GM23248 (cell line): ENCODE measurements at regions not wholly inside any gene's neighbourhood (a gene's known extent, or its start where the extent isn't known, plus 50 kb on each side); places are given as distances from the start of the nearest gene placed in this dataset.
"Not testable (repeated sequence)": the region's sequence is repeated elsewhere in the genome, so short reads cannot be mapped to it uniquely, and the experiment has no call there.

ENCODE experiments used
- DNase-seq: peaks from one replicate; pipeline ENCODE4 v3.0.0-alpha.2; 2015
- H2AFZ ChIP-seq: fragments of 200-600 bp; sonication (generic); 2 replicates; pipeline ENCODE4 v1.6.1; 2016; ENCODE audit warnings: antibody characterized with exemption
- H3F3A ChIP-seq: fragments of 200-600 bp; sonication (generic); 2 replicates; pipeline ENCODE4 v1.6.1; 2016; ENCODE audit warnings: mild to moderate bottlenecking, antibody characterized with exemption, mixed run types; ENCODE audit not compliant: insufficient read depth
- H3K27ac ChIP-seq: fragments of 200-600 bp; sonication (generic); 2 replicates; pipeline ENCODE4 v1.5.1; 2016; ENCODE audit warnings: mild to moderate bottlenecking
- H3K27me3 ChIP-seq: fragments of 200-600 bp; sonication (generic); replicated peaks from 2 replicates; pipeline ENCODE4 v1.6.1; 2016; ENCODE audit warnings: mild to moderate bottlenecking; ENCODE audit not compliant: insufficient read depth
- H3K36me3 ChIP-seq: fragments of 200-600 bp; sonication (generic); 2 replicates; pipeline ENCODE4 v1.6.1; 2016; ENCODE audit warnings: low read depth, mild to moderate bottlenecking
- H3K4me1 ChIP-seq: fragments of 200-600 bp; sonication (generic); 2 replicates; pipeline ENCODE4 v1.6.1; 2016; ENCODE audit warnings: mild to moderate bottlenecking; ENCODE audit not compliant: insufficient read depth
- H3K4me2 ChIP-seq: fragments of 200-600 bp; sonication (generic); one replicate; pipeline ENCODE4 v1.6.1; 2016; ENCODE audit warnings: mild to moderate bottlenecking; ENCODE audit not compliant: unreplicated experiment
- H3K4me3 ChIP-seq: fragments of 200-600 bp; sonication (generic); 2 replicates; pipeline ENCODE4 v1.5.1; 2016; ENCODE audit warnings: mild to moderate bottlenecking
- H3K79me2 ChIP-seq: fragments of 200-600 bp; sonication (generic); 2 replicates; pipeline ENCODE4 v1.6.1; 2016; ENCODE audit warnings: mild to moderate bottlenecking; ENCODE audit not compliant: insufficient read depth
- H3K9ac ChIP-seq: fragments of 200-600 bp; sonication (generic); 2 replicates; pipeline ENCODE4 v1.6.1; 2016; ENCODE audit warnings: mild to moderate bottlenecking
- H3K9me2 ChIP-seq: fragments of 200-600 bp; sonication (generic); 2 replicates; pipeline ENCODE4 v1.6.1; 2016; ENCODE audit warnings: mixed run types, mild to moderate bottlenecking, moderate library complexity; ENCODE audit not compliant: insufficient read depth
- H3K9me3 ChIP-seq: fragments of 200-600 bp; sonication (generic); one replicate; pipeline ENCODE4 v1.6.1; 2017; ENCODE audit warnings: low read depth
- H4K20me1 ChIP-seq: fragments of 200-600 bp; sonication (generic); 2 replicates; pipeline ENCODE4 v1.6.0; 2016; ENCODE audit not compliant: insufficient read depth
- EZH2 ChIP-seq: fragments of 200-600 bp; sonication (generic); IDR thresholded peaks from 2 replicates; pipeline ENCODE4 v1.6.1; 2018; ENCODE audit warnings: antibody characterized with exemption, mild to moderate bottlenecking; ENCODE audit not compliant: insufficient read depth, poor library complexity, severe bottlenecking
- EZH2phosphoT487 ChIP-seq: fragments of 200-600 bp; sonication (generic); IDR thresholded peaks from 2 replicates; pipeline ENCODE4 v1.6.1; 2018; ENCODE audit warnings: antibody characterized with exemption, moderate library complexity, mild to moderate bottlenecking, low read depth; ENCODE audit not compliant: insufficient read depth
- WGBS, 2 experiments: methylation state at CpG; one replicate each; pipeline ENCODE4 v1.1.6; 2015 to 2017; ENCODE audit warnings: low lambda C conversion rate in 2 of 2, low coverage in 1 of 2; ENCODE audit errors: missing lambda C conversion rate in 2 of 2; 5-methylcytosine and 5-hydroxymethylcytosine counted together
- in situ Hi-C: fragments of 300-500 bp; cut with MboI; formaldehyde crosslinking; loops from 2 replicates; pipeline ENCODE4 v1.15.0; 2020

GRCh38 chr6:74577619-74578018 is 628.2 kb downstream of the COL12A1 start:
- Histone ChIP-seq H4K20me1 (no peaks in the 10 kb centered on the region), H3K27me3 (no peaks in the 10 kb centered on the region), H3K9me2 (no peaks in the 10 kb centered on the region), H3K79me2 (no peaks in the 10 kb centered on the region), H3K4me1 (peaks cover 27% of the 10 kb centered on the region), H3K27ac (peak overlapping the region; percentile 77), H3K36me3 (no peaks in the 10 kb centered on the region), H3K4me2 (peak overlapping the region; percentile 33), H3K4me3 (no peak overlapping the region), H3F3A (peaks cover 36% of the 10 kb centered on the region), H2AFZ (peak overlapping the region; percentile 9), H3K9ac (no peak overlapping the region), H3K9me3 (no peaks in the 10 kb centered on the region)
- DNase-seq, result no peak
- in situ Hi-C loops, result no loop called here
- TF ChIP-seq EZH2 (no peak), EZH2phosphoT487 (no peak)

GRCh38 chr6:74574794-74575193 is 631.1 kb downstream of the COL12A1 start:
- Histone ChIP-seq H3K4me2 (no peak overlapping the region), H3K9me2 (no peaks in the 10 kb centered on the region), H3F3A (peaks cover 32% of the 10 kb centered on the region), H3K4me3 (no peak overlapping the region), H3K27ac (no peak overlapping the region), H3K4me1 (peaks cover 27% of the 10 kb centered on the region), H3K9me3 (no peaks in the 10 kb centered on the region), H3K9ac (no peak overlapping the region), H2AFZ (peak overlapping the region; percentile 21; the same call in 1 of the 2 replicates), H3K27me3 (no peaks in the 10 kb centered on the region), H4K20me1 (no peaks in the 10 kb centered on the region), H3K79me2 (no peaks in the 10 kb centered on the region), H3K36me3 (no peaks in the 10 kb centered on the region)
- TF ChIP-seq EZH2phosphoT487, result no peak
- TF ChIP-seq EZH2, result no peak
- peak; percentile 60 for DNase-seq
- 29 to 30% methylated on average over 5 of the region's 5 CpGs for WGBS, 2 experiments
- in situ Hi-C loops, result no loop called here

GRCh38 chr6:74573613-74574012 is 632.2 kb downstream of the COL12A1 start:
- H3F3A ChIP-seq, result peaks cover 20% of the 10 kb centered on the region
- no peaks in the 10 kb centered on the region for H4K20me1 ChIP-seq
- no peaks in the 10 kb centered on the region for H3K36me3 ChIP-seq
- TF ChIP-seq EZH2, result no peak
- TF ChIP-seq EZH2phosphoT487, result no peak
- H3K9me3 ChIP-seq, result no peaks in the 10 kb centered on the region
- H3K4me1 ChIP-seq, result peaks cover 17% of the 10 kb centered on the region
- WGBS, 2 experiments, result 83 to 89% methylated on average over 6 of the region's 6 CpGs
- DNase-seq, result no peak
- H3K4me2 ChIP-seq, result no peak overlapping the region
- H3K27me3 ChIP-seq, result no peaks in the 10 kb centered on the region
- H3K79me2 ChIP-seq, result no peaks in the 10 kb centered on the region
- H3K27ac ChIP-seq, result no peak overlapping the region
- in situ Hi-C loops, result no loop called here
- H3K4me3 ChIP-seq, result no peak overlapping the region
- 0 out of 2 replicates have a peak overlapping the region, but pooled peaks have one; percentile 1 for H2AFZ ChIP-seq
- H3K9me2 ChIP-seq, result no peaks in the 10 kb centered on the region
- no peak overlapping the region for H3K9ac ChIP-seq

GRCh38 chr6:74570044-74570443 is 635.8 kb downstream of the COL12A1 start:
- Histone ChIP-seq H3K9me2 (no peaks in the 10 kb centered on the region), H4K20me1 (no peaks in the 10 kb centered on the region), H2AFZ (no peak overlapping the region), H3K4me3 (no peak overlapping the region), H3K79me2 (no peaks in the 10 kb centered on the region), H3K4me1 (no peaks in the 10 kb centered on the region), H3K9ac (no peak overlapping the region), H3K9me3 (no peaks in the 10 kb centered on the region), H3K36me3 (no peaks in the 10 kb centered on the region), H3K4me2 (no peak overlapping the region), H3K27me3 (no peaks in the 10 kb centered on the region), H3K27ac (no peak overlapping the region), H3F3A (no peaks in the 10 kb centered on the region)
- WGBS, 2 experiments, result 92 to 100% methylated on average over 1 of the region's 1 CpG
- in situ Hi-C loops, result no loop called here
- no peak for DNase-seq
- TF ChIP-seq EZH2 (no peak), EZH2phosphoT487 (no peak)

GRCh38 chr6:74568861-74569260 is 637.0 kb downstream of the COL12A1 start:
- no peaks in the 10 kb centered on the region for H3K9me3 ChIP-seq
- no peak overlapping the region for H3K9ac ChIP-seq
- H3K4me2 ChIP-seq, result no peak overlapping the region
- no peaks in the 10 kb centered on the region for H3K27me3 ChIP-seq
- H3K4me1 ChIP-seq, result no peaks in the 10 kb centered on the region
- no peak for DNase-seq
- WGBS, 2 experiments, result 97 to 99% methylated on average over 6 of the region's 6 CpGs
- no peak for TF ChIP-seq EZH2
- no peak for TF ChIP-seq EZH2phosphoT487
- H3K4me3 ChIP-seq, result no peak overlapping the region
- no peaks in the 10 kb centered on the region for H3K9me2 ChIP-seq
- no peak overlapping the region for H3K27ac ChIP-seq
- H4K20me1 ChIP-seq, result no peaks in the 10 kb centered on the region
- no peaks in the 10 kb centered on the region for H3K79me2 ChIP-seq
- in situ Hi-C loops, result no loop called here
- H2AFZ ChIP-seq, result no peak overlapping the region
- no peaks in the 10 kb centered on the region for H3F3A ChIP-seq
- H3K36me3 ChIP-seq, result no peaks in the 10 kb centered on the region

DNA sequence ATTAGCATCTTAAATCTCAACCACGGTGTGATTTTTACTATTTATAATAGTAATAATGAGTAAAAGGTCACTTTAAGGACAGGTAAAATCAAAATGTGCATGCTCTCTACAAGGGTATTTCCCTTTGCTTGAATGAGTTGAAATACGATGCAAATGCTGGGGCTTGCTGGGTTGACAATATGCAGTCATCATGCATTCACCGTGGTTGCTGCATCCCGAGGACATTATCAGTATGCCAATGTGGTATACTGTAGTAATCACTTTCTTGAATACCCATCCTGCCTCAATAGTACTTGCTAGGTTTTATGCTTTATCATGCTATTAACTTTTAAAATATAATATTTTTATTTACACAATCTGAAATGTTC is 637.9 kb downstream of the COL12A1 start:
- H4K20me1 ChIP-seq, in situ Hi-C loops, H2AFZ ChIP-seq, H3K9me3 ChIP-seq, H3K4me3 ChIP-seq, H3K4me1 ChIP-seq, H3K27ac ChIP-seq, DNase-seq, H3K27me3 ChIP-seq, H3K9ac ChIP-seq, H3K4me2 ChIP-seq, H3F3A ChIP-seq, H3K9me2 ChIP-seq, H3K79me2 ChIP-seq, H3K36me3 ChIP-seq: not testable (repeated sequence)
- 91 to 94% methylated on average over 4 of the region's 4 CpGs for WGBS, 2 experiments
